C4-2B (cell line): ENCODE measurements at regions not wholly inside any gene's neighbourhood (a gene's known extent, or its start where the extent isn't known, plus 50 kb on each side); places are given as distances from the start of the nearest gene placed in this dataset.

Experiments used
- ZFX ChIP-seq: fragments of 450-650 bp; IDR thresholded peaks from 2 replicates; pipeline ENCODE4 v1.6.1; 2017
- TF ChIP-seq, protein P1 (sequence below): fragments of 450-650 bp; conservative IDR thresholded peaks from 2 replicates; pipeline ENCODE4 v1.5.1; 2017; ENCODE audit warnings: mild to moderate bottlenecking

- TF ChIP-seq ZFX: no peak
- TF ChIP-seq, protein P1, sequence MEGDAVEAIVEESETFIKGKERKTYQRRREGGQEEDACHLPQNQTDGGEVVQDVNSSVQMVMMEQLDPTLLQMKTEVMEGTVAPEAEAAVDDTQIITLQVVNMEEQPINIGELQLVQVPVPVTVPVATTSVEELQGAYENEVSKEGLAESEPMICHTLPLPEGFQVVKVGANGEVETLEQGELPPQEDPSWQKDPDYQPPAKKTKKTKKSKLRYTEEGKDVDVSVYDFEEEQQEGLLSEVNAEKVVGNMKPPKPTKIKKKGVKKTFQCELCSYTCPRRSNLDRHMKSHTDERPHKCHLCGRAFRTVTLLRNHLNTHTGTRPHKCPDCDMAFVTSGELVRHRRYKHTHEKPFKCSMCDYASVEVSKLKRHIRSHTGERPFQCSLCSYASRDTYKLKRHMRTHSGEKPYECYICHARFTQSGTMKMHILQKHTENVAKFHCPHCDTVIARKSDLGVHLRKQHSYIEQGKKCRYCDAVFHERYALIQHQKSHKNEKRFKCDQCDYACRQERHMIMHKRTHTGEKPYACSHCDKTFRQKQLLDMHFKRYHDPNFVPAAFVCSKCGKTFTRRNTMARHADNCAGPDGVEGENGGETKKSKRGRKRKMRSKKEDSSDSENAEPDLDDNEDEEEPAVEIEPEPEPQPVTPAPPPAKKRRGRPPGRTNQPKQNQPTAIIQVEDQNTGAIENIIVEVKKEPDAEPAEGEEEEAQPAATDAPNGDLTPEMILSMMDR: no peak
Measured at GRCh38 chr1:25024615-25025350, 94.7 kb upstream of the RUNX3 start.
